Endothelial cell of umbilical vein (primary cell): ENCODE measurements at regions not wholly inside any gene's neighbourhood (a gene's known extent, or its start where the extent isn't known, plus 50 kb on each side); places are given as distances from the start of the nearest gene placed in this dataset.

ENCODE experiments used
- BruUV-seq: library from RNA; stranded (reverse); fragments of 400-500 nt; replicated peaks from 2 replicates; lab custom pipeline; 2021; lab: Mats Ljungman, UMichigan
- CTCF ChIA-PET: fragments of 300-600, 350-600 bp; sonication (Branson Sonifier 250); formaldehyde crosslinking; loops from one replicate; lab custom pipeline; 2021; ENCODE audit warnings: antibody characterized with exemption, inconsistent platforms; lab: Charles Lee
- POLR2A ChIA-PET: fragments of 300-600, 350-600 bp; sonication (Branson Sonifier 250); formaldehyde crosslinking; loops from one replicate; lab custom pipeline; 2021; ENCODE audit warnings: antibody characterized with exemption, inconsistent platforms; lab: Charles Lee
- DNase-seq: peaks from one replicate; pipeline ENCODE4 v3.0.0-alpha.2; 2011; ENCODE audit warnings: low read depth, low spot score
- FAIRE-seq: peaks from 2 replicates; lab custom pipeline; 2011; peaks lifted over from hg19 to GRCh38; lab: Jason Lieb, UNC
- H2AFZ ChIP-seq: 2 replicates; pipeline ENCODE4 v1.6.0; 2012; ENCODE audit warnings: low read depth, low read length, control low read depth, inconsistent platforms
- H3K27ac ChIP-seq: 2 replicates; pipeline ENCODE4 v1.5.1; 2011; ENCODE audit warnings: low read depth, mild to moderate bottlenecking, control low read depth, low read length, moderate library complexity; ENCODE audit not compliant: insufficient read depth
- H3K27me3 ChIP-seq, 2 experiments: 2 replicates each; pipeline versions ENCODE4 v1.6.0 to v1.6.1; 2011; ENCODE audit warnings: low read length in 2 of 2, mixed read lengths in 1 of 2; ENCODE audit not compliant: control insufficient read depth in 2 of 2, insufficient read depth in 2 of 2
- H3K36me3 ChIP-seq, 2 experiments: 2 replicates in 1 of 2; 3 replicates in 1 of 2; pipeline ENCODE4 v1.5.1; 2011; ENCODE audit warnings: low read length in 2 of 2, mild to moderate bottlenecking in 1 of 2, moderate library complexity in 1 of 2; ENCODE audit not compliant: control insufficient read depth in 2 of 2, insufficient read depth in 2 of 2; ENCODE audit errors: extremely low read depth in 1 of 2
- H3K4me1 ChIP-seq: 3 replicates; pipeline ENCODE4 v1.5.1; 2011; ENCODE audit warnings: mild to moderate bottlenecking, low read length; ENCODE audit not compliant: control insufficient read depth, insufficient read depth; ENCODE audit errors: extremely low read depth
- H3K4me2 ChIP-seq: 2 replicates; pipeline ENCODE4 v1.6.1; 2011; ENCODE audit warnings: low read length, control low read depth, mixed read lengths; ENCODE audit not compliant: insufficient read depth
- H3K4me3 ChIP-seq, 3 experiments: fragments of 200-600 bp in 1 of 3; sonication (generic), shearing (Covaris generic) in 1 of 3; replicated peaks in 1 of 3; 2 replicates each; pipeline ENCODE4 v1.5.1; 2011 to 2016; ENCODE audit warnings: control low read depth in 3 of 3, low read length in 3 of 3, mild to moderate bottlenecking in 2 of 3, inconsistent platforms in 1 of 3, low read depth in 1 of 3, moderate library complexity in 1 of 3; ENCODE audit not compliant: insufficient read depth in 1 of 3
- H3K79me2 ChIP-seq: 2 replicates; pipeline ENCODE4 v1.6.0; 2012; ENCODE audit warnings: low read length, inconsistent platforms; ENCODE audit not compliant: control insufficient read depth, insufficient read depth
- H3K9ac ChIP-seq: replicated peaks from 2 replicates; pipeline ENCODE3; 2011; ENCODE audit warnings: low read length, control low read depth; ENCODE audit not compliant: insufficient read depth; ENCODE audit errors: extremely low read depth
- H3K9me1 ChIP-seq: replicated peaks from 3 replicates; pipeline ENCODE4 v1.6.0; 2011; ENCODE audit warnings: mild to moderate bottlenecking, low read length; ENCODE audit not compliant: control insufficient read depth, insufficient read depth; ENCODE audit errors: extremely low read depth
- H3K9me3 ChIP-seq: replicated peaks from 2 replicates; pipeline ENCODE4 v1.5.1; 2012; ENCODE audit warnings: low read length, inconsistent platforms; ENCODE audit not compliant: control insufficient read depth, insufficient read depth
- H4K20me1 ChIP-seq: replicated peaks from 2 replicates; pipeline ENCODE3; 2011; ENCODE audit warnings: mild to moderate bottlenecking, low read length; ENCODE audit not compliant: control insufficient read depth, insufficient read depth; ENCODE audit errors: extremely low read depth
- EZH2 ChIP-seq: IDR thresholded peaks from 2 replicates; pipeline ENCODE4 v1.6.1; 2012; ENCODE audit warnings: borderline replicate concordance, low read depth, mild to moderate bottlenecking, moderate library complexity, low read length, inconsistent platforms; ENCODE audit not compliant: severe bottlenecking
- FOS ChIP-seq: IDR thresholded peaks from 2 replicates; pipeline ENCODE4 v1.6.1; 2011; ENCODE audit warnings: mild to moderate bottlenecking, low read length, moderate library complexity, borderline replicate concordance; ENCODE audit not compliant: insufficient read depth
- GATA2 ChIP-seq: IDR thresholded peaks from 2 replicates; pipeline ENCODE4 v1.7.0; 2011; ENCODE audit warnings: low read depth, mild to moderate bottlenecking, moderate library complexity, mixed read lengths, low read length; ENCODE audit not compliant: insufficient read length, insufficient read depth
- MYC ChIP-seq: IDR thresholded peaks from one replicate; pipeline ENCODE4 v1.6.1; 2011; ENCODE audit warnings: mild to moderate bottlenecking, low read depth, low read length
- POLR2A ChIP-seq: IDR thresholded peaks from 2 replicates; pipeline ENCODE4 v1.6.1; 2012; ENCODE audit warnings: low read depth, mild to moderate bottlenecking, control low read depth, low read length
- dilution Hi-C: fragments of 300-500 bp; cut with MboI; formaldehyde crosslinking; loops from one replicate; pipeline ENCODE4 v1.15.0; 2019; ENCODE audit warnings: low sequenced_read_pairs; ENCODE audit not compliant: extremely low pct_ligation_motif_present
- intact Hi-C: fragments of 100-400 bp; cut with micrococcal nuclease; formaldehyde crosslinking; loops from one replicate; pipeline ENCODE4 v1.10.0; 2022

GRCh38 chr13:109874484-109875454 lies 88.4 kb upstream of the IRS2 start:
- CTCF ChIA-PET = no interaction called here
- Histone ChIP-seq H3K9ac (no peak overlapping the region), H3K9me1 (no peaks in the 10 kb centered on the region), H3K36me3 (no peaks in the 10 kb centered on the region), H3K27ac (no peak overlapping the region), H3K4me3 (no peak overlapping the region), H3K27me3 (no peaks in the 10 kb centered on the region), H3K4me2 (no peak overlapping the region), H2AFZ (no peak overlapping the region), H4K20me1 (no peaks in the 10 kb centered on the region), H3K9me3 (no peaks in the 10 kb centered on the region), H3K79me2 (no peaks in the 10 kb centered on the region), H3K4me1 (no peaks in the 10 kb centered on the region)
- dilution Hi-C loops = no loop called here
- FAIRE-seq (no peak), DNase-seq (no peak)
- intact Hi-C loops = no loop called here
- POLR2A ChIA-PET = no interaction called here
- no peak for TF ChIP-seq MYC
- no peak for TF ChIP-seq FOS
- TF ChIP-seq GATA2 = no peak
- no peak for TF ChIP-seq POLR2A
- BruUV-seq = no TSS peak

GRCh38 chr13:109873351-109874123 lies 87.2 kb upstream of the IRS2 start:
- Histone ChIP-seq H3K27ac (no peak overlapping the region), H3K4me2 (no peak overlapping the region), H3K36me3 (no peaks in the 10 kb centered on the region), H3K9me1 (no peaks in the 10 kb centered on the region), H4K20me1 (no peaks in the 10 kb centered on the region), H3K79me2 (no peaks in the 10 kb centered on the region), H3K4me3 (no peak overlapping the region), H3K4me1 (no peaks in the 10 kb centered on the region), H3K27me3 (no peaks in the 10 kb centered on the region), H3K9ac (no peak overlapping the region), H2AFZ (no peak overlapping the region), H3K9me3 (no peaks in the 10 kb centered on the region)
- DNase-seq (no peak), FAIRE-seq (no peak)
- TF ChIP-seq EZH2 = no peak
- no peak for TF ChIP-seq MYC
- dilution Hi-C loops (no loop called here), intact Hi-C loops (no loop called here)
- BruUV-seq = no TSS peak
- ChIA-PET POLR2A (no interaction called here), CTCF (no interaction called here)
